DMS79 (cell line): ENCODE measurements at regions not wholly inside any gene's neighbourhood (a gene's known extent, or its start where the extent isn't known, plus 50 kb on each side); places are given as distances from the start of the nearest gene placed in this dataset.

Experiments used
- DNase-seq: peaks from one replicate; lab custom pipeline; 2025; lab: John Stamatoyannopoulos, UW

GRCh38 chr13:50685491-50685890 is 158.0 kb downstream of the DLEU7 start:
- no peak for DNase-seq

GRCh38 chr13:50685956-50686355 is 157.5 kb downstream of the DLEU7 start:
- no peak for DNase-seq

- DNase-seq = no peak
These were observed 156.9 kb downstream of the DLEU7 start for GRCh38 chr13:50686551-50686950.

GRCh38 chr13:50687545-50687944 is 155.9 kb downstream of the DLEU7 start:
- DNase-seq = no peak

GRCh38 chr13:50690006-50690405 is 153.5 kb downstream of the DLEU7 start:
- DNase-seq = no peak

GRCh38 chr13:50691176-50691680 is 152.3 kb downstream of the DLEU7 start:
- no peak for DNase-seq

DNA sequence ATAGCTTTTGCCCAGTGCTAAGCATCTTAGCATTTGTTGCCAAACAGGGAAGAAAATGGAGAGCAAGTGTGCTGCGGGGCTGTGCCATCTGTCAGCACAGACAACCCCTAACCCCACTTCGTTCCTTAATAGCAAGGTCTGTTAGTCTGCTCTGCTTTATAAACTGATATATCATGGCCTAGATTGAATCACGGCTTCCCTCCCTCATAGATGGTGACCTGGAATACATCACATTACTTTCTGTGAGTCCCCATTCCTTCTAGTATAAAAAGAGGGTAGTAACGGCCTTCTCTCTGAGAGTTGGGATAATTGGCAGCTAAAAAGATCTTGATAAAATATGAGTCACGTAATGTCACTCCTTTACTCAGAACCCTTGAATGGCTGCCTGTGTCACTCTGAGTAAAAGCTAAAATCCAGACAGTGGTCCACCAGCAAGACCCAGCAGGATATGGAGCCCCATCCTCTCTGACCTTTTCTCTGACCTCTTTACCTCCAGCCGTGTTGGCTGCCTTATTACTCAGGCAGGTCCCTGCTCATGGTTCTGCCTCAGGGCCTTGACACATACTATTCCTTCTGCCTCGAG is 151.7 kb downstream of the DLEU7 start:
- no peak for DNase-seq

DNA sequence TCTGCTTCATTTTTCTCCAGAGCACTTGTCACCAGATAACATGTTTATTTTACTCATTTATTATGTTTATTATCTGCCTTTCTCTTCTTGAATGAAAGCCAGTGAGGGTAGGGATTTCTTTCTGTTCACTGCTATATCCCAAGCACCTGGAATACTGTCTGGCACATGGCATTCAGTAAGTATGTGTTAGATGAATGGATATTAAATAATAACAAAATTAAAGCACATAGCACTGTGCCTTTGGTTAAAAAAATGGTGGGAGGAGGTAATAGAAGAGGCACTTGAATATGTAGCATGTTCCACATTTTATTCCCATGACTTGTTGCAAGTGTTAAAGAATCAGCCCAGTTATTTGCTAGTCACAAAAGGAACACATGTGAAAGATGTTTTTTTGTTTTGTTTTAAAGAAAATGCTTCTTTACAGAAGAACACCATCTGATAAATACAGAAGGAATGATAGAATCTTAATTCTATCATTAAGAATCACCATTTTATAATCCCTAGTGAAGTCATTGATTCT is 151.0 kb downstream of the DLEU7 start:
- DNase-seq = no peak

DNA sequence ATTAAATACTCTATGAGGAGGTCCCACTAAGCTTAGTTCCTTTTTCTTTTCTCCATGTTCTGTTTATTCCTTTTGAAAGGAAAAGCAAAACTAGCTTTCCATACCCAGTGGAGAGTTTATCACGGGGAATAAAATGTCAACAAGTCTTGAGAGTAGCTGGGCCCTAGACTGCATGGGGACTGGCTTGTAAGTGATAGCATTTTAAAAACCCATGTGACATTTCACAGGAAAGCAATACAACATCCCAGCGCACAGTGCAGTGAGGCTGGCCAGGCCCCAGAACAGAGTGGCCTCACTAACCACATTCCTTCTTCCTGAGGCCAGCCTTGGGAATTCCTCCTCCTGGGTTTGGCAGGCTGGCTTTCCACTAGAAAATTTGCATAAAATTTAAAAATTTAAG is 149.8 kb downstream of the DLEU7 start:
- no peak for DNase-seq

DNA sequence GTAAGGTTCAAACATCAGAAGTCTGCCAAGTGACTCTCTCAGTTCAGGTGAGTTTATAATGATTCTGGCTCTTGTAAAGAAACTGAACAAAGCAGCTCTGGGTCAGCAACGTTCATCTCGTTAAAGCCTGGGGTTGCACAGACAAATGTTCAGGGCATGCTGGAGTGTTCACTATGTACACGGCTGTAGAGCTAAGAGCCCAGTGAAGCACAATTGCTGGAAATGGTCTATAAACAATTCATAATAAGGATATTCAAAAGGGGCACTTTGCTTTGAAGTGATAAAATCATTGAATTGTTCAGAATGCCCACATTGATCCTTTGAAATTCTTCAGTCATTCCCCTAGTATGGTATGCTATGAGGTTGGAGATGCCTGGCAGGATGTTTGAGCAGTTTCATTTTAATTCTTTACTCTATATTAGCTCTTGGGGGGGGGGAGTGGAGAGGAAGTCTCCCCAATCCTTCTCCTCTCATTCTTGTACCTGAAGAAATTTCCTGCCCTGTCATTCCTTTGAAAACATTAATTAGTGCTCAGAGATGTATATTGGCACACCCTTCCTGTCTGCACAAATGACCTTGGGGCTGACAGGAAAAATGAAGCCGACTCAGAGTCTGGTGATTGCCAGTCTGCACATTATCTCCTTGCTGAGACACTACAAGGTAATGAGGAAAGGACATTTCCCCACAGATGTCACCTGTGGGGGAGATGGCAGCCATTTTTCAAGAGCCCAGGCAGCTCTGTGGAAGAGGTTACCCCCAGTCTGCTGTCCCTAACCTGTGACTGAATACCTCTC is 145.5 kb downstream of the DLEU7 start:
- peak; percentile 41 for DNase-seq

DNA sequence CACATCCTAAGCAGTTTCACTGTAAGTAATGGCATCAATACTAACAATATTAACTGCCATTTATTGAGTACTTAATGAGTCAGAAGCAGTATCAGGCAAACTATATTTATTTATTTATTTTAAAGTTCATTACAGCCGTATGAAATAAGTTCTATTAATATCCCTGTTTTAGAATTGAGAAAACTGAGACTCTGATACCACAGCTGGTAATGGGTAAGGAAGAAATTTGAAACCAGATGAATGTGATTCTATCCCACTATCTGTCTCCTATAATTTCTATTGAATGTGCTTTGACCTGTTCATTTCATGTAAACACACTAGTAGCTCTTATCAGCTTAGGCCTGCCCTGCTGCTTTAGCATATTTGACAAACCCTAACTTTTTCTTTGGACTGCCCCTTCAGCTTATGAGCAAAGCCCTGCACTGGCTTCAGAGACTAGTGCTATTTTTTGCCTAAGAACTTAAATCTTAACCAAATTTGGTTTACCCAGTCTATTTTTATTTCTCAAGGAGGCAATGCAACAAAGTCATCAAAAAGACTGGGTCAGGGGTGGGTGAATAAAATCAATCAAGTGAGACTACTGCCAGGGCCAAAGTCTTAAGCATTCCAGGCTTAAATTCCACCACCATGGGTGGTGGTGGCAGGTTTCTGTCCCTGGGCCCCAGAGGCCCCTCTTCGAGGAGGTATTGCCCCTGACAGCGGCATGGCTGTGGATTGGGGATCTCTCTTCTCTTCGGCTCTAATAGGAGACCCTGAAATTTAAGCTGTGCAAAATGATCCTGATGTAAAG is 143.4 kb downstream of the DLEU7 start:
- no peak for DNase-seq

- no peak for DNase-seq
These were observed 142.7 kb downstream of the DLEU7 start for GRCh38 chr13:50700664-50701305.

- no peak for DNase-seq
These were observed 142.0 kb downstream of the DLEU7 start for GRCh38 chr13:50701469-50701868.

GRCh38 chr13:50706505-50706904 is 137.0 kb downstream of the DLEU7 start:
- no peak for DNase-seq

DNA sequence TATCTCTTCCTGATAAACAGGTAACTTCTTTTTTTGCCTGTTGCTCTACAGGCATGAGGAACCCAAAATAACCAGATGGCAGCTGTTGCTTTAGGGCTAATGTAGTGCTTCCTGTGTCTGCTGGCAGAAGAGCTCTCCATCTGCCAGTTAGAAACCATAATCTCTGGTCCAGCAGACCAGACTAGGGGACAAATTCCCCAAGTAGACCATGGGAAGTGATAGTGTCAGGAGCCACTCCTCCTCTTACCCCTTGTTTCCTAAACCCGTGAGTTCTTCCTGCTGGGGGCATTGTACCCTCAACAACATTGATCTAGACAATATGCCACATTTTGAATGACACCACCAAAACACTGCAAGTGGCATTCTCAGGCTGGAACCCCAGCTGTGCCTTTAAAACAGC is 135.9 kb downstream of the DLEU7 start:
- no peak for DNase-seq

- DNase-seq = no peak
These were observed 135.0 kb downstream of the DLEU7 start for GRCh38 chr13:50708461-50708860.

DNA sequence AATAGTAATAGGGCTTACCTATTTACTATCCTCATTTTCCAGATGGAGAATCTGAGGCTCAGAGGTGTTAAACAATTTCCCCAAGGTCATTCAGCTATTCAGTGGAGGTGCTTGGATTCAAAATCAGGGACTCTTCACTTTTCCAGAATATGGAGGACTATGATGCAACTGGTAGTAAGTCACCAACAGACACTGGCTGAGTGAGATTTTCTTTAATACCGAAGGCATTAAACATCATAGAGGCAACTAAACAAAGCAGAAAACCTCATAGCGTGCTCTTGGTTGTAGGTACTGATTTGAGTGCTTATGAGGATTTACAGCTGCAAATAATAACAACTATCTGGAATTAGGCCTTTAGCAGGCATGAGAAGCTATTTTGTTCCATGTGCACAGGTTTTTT is 134.4 kb downstream of the DLEU7 start:
- DNase-seq = no peak

DNA sequence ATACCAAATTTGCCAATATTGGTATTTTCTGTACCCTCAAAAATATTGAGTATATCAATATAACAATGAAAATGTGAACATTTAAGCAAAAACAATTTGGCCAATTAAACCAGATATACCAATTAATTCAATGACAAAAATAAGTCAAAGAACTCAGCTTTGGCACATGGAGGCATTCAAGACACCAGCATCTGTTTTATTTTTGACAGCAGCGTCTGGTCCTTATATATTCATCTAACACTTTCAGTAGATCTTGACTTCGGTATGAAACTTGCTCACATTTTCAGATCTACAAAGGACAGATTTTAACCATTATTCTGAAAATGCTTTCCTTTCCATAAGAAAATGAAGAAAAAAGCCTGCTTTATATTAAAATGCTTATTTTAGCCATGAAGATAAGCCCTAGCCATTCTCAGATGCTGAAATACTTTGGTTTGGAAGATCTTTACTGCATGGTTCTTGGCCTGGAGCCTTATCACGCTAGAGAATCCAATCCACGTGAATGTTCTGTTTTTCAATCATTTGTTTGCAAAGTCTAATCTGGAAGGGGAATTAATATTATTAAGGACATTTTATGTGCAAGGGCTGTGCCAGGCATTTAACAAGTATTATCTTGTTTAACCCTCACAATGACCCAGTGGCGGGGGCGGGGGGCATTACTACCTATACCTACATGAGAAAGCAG is 132.2 kb downstream of the DLEU7 start:
- no peak for DNase-seq

DNA sequence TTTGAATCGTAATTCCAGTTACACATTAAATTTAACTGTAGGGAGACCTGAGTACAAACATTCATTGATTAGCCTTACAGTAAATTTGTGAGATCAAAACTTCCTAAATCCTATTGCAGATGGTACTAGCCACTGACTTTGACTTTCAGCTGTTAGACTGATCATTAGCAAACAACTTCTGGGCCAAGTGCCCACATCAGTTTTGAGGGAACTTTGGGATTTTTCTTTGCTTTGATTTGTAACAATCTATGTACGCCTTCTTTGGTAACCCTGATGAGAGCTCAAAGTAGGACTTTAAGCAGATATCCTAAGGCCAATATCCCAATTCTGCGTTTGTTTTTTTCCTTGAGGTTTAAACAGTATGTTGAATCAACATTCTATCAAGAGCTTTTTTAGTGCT is 131.5 kb downstream of the DLEU7 start:
- no peak for DNase-seq

DNA sequence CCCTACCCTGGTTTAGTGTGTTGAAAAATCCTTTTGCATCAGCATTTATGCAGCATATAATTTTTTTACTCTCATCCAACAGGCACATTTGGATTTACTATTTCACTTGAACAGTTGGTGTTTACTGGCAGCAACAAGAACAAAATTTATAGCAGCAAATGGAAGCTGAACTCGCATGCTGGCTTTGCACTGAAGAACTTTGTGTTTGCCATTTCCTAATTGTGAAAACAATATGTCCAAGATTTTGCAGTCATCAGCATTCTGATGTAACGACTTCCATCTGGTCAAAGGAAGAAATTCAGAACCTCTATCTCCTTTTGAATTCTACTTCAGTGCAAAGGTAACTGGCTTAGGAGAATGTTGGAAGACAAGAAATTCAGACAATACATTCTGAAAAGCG is 131.0 kb downstream of the DLEU7 start:
- no peak for DNase-seq

- no peak for DNase-seq
These were observed 130.6 kb downstream of the DLEU7 start for GRCh38 chr13:50712881-50713280.
